ENCODE measurements at regions not wholly inside any gene's neighbourhood (a gene's known extent, or its start where the extent isn't known, plus 50 kb on each side); places are given as distances from the start of the nearest gene placed in this dataset.
A peak's percentile ranks its signal among the peaks of the same experiment; 100 is the strongest.

DNA sequence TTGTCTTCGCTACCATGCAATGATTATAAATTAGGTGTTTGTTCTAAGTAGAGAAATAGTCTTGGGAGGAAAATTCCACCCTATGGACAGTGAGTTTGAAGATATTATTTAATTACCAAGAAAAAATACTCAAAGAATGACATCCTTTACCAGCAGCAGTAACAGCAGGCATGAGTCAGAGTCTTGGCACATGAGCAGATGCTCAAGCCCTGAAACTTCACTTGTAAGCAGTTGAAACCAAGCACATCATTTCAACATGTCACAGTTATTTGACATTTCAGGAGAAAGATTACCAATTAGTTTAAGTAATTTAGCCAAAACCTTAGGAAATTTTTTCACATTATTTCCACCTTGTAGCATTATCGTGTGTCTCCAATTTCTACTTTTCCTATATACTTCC is 99.2 kb downstream of the C12orf50 start:
- peak; percentile 91 for DNase-seq

DNA sequence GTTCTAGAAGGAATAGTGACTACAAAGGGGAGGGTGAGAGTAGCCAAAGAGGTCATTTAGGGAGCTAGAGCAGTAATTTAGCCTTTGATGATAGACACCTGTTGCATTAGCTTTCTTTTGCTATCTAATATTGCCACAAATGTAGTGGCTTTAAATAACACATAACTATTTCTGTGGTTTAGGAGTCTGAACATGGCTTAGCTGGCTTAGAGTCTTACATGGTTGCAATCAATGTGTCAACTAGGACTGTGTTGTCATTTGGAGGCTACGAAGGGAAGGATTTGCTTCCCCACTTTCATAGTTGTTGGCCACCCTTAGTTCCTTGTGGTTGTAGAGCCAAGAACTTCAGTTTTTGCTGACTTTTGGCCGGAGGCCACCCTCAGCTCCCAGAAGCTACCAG is 99.9 kb downstream of the C12orf50 start:
- peak; percentile 16 for DNase-seq

DNA sequence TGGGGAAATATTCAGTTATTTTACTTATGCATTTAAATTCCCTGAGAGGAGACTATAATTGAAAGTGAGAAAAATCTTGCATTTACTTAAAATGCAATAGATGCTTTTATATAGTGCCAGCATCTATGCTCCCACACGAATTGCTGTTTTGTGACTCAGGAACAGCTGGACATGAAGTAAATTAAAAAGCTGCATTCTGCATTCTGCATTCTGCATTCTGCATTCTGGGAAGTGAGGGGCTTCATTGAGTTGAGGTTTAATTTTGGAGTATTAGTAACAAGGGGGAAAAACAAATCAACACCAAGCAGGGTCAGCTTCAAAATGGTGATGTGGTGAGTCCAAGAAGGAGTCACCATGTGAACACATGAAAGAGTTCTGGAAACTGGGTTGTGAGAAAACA is 101.2 kb downstream of the C12orf50 start:
- no peak for DNase-seq

DNA sequence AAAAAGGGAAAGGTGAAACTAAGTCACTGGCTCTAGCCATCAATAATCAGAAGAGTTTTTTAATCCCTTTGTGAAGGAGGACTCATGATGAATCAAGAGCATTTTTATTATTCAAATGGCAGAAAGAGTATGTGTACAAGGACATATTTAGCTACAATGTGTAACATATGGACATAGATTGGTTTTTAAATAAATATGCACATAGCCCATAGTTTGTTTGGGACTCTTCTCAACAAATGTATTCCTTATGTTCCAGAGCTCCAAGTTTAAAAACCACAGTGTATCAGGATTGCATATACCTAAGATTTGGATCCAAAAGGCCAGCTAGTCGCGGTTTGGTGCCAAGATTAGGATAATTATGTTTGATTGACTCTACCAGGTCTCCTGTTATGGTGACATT is 104.2 kb downstream of the C12orf50 start:
- DNase-seq, result peak; percentile 91

DNA sequence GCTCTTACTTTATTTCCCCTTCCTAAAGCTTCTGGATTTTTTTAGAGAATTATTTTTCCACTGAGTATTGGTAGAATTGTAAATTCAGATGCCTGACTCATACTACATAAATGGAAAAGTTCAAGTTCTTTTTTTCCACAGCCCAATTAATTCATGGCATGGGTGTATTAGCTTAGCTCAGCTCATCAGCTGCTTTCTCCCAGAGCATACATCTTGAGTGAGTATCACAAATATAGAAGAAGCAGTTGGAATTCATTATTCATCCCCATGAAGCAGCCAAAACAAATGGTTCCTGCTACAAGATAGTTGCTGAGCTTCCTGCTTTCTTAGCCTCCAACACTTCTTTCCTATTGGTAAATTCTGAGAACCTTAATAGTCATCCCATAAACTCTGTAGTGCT is 105.1 kb downstream of the C12orf50 start:
- DNase-seq, result peak; percentile 42

DNA sequence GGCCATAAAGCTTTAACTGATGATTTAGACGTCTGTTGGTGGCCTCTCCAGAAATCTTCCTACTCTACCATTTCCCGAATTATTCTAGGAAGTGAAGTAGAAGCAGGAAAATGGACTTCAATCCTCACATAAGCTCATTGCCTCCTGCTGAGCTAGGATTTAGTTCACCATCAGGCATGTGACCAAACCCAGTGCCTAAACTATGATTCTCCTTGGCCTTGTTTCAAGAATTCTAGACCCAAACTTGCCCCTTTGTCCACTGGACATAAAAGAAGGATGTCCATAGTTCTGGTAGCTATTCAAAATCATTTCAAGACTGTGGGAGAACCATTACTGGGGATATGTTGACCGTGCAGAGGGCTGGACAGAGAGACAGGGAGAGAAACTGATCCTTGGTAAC is 105.8 kb downstream of the C12orf50 start:
- DNase-seq, result no peak

DNA sequence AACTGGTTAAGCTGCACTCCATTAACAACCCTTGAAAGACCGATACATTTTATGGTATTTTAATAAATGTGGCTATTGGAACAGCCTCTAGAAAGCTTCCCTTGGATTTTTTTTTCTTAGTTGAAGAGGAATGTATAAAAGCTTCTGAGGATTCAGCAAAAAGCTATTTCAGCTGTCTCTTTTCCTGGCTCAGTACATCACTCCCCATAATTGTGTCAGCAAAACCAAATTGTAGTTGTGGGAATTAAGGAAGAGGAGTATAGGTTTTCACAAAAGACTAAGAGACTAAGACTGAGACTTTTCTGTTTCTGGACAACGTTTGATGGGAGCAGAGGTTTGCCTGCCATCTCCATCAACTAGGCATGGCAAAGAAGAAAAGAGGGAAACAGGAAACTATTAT is 106.5 kb downstream of the C12orf50 start:
- no peak for DNase-seq

DNA sequence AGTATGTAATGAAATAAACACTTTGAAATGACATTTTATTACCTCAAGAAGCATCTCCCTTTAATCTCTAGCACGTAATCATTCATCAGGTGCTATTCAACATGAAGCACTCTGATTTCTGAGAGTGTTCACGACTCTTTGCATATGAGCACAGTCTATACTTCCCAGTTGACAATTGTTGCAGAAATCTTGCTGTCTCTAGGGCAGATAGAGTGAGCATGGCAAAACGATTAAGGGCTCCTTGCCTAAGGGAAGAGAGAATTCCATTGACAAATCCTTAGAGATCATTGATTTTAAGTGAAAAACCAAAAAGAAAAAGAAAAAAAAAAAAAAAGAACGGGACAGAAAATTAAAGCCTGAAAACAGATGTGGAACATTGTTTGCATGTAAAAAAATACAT is 107.6 kb downstream of the C12orf50 start:
- no peak for DNase-seq

DNA sequence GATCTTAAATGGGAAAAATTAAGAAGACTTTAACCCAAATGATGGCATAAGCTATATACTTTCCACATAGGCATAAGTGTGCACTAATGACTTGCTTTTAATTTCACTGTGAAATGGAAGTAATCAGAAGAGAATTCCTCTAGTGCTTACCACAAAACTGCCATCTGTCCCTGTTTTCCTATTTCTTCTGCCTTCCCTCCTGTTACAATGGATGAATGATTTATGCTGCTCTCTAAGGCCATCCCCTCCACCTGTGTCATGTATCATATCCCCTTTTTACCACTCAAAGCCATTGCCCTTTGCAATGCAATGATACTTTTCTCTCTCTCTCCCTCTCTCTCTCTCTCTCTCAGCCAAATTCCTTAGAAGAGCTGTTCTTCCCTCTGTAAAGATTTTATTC is 109.1 kb downstream of the C12orf50 start:
- peak; percentile 88 for DNase-seq

DNA sequence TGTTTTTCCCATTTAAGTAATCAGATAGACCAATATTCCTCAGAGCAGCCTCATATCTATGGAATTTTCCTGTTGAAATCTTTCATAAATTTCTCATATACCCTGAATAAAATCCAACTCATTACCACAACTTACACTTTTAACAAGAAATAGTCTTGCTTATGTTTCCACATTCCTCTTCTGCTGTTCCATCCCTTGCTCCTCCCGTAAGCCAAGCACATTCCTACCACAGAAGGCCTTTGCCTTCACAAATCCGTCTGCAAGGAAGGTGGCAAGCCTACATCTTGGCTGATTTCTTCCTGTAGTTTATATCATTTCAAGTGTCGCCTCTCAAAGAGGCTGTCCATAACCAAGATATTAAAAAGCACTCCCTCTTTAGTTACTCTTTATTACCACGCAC is 127.7 kb downstream of the C12orf50 start:
- DNase-seq, result no peak

DNA sequence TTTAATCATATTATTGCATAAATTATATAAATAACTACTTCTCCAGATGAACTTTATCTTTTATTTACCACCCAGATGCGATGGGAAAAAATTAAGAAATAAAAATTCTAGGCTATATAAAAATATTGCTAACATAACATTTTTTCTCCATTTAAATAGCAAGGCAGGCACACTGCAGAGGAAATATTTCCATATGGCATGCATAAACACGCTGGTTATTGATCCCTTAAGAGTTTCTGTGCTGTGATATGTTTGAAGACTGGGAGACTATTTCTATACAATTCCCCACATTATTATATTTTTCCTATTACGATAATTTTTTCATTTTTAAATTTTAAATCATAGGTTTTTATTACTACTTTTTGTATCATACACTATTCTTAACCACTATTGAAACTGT is 131.5 kb downstream of the C12orf50 start:
- no peak for DNase-seq

DNA sequence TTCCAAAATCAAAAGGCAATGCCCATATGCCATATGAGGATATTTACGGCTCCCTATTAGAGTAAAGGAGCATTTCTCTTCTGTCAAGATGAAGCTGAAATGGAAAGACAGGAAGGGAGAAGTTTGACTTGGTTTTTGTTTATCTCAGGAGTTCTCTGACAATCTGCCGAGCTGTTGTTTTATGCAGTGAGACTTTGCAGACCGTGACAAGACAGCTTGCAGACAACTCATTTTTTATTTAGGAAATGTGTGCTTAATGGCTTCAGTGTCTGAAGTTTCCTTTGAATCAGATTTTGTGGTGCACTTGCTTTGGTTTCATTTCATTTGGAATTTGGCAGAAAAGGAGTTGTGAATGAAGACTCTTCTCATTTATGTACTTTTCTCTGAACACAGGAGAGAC is 145.4 kb downstream of the C12orf50 start:
- DNase-seq, result peak; percentile 20

DNA sequence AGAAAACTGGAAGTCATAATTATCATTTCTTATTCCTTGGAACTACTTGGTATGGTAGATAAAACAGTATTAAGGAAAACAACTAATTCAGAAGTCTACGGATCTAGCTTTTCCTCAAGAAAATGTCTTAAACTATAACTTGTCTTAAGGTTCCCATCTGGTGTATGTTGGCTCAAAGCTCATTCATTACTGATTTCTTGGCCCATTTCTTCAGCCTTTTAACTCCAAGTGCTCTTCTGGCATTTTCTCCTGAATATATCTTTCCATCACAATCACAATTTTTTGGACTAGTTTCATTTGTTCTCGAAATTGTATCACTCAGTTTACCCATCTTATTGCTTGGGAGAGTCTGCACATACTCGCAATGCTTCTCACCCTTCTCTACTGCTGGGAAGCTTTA is 150.1 kb downstream of the C12orf50 start:
- no peak for DNase-seq

DNA sequence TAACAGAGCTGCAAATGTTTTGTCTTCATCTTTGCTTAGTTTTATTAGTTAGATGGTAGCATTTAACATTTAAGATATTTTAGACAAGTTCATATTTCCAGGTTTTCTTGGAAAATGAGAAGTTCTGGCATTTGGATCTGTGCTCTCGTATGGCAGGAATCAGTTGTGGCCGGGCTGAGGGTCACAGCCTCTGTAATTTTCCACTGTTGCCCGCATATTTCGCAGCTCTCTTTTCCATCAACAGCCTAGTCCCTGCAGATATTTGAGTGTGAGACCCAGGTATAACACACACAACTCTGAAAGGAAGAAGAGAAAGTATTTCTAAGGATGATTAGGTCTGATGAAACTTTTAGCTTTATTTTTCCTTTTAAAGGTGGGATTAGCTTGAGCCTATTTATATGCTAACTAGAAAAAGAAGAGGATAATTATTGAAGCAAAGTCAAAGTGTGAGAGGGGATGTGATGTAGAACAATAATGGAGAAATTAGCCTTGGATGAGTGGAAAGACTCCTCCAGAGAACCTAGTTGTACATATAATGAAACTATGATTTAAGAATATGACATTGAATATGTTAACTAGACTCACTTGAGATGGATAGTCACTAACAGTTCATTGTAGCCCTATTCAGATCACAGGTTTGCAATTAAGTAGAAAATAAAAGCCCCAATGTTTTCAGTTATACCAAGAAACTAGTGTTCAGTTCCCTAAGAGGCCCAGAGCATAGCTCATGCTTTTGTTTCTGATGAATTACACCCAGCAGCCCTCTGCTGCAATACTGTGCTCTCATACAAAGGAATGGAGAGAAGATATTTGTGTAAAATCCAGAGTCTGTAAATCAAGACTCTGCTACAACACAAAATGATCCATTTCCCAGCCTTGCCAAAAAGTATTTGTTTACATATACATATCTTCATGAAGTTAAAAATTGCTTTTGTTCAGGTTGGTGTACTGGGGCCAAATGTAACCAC is 158.4 kb downstream of the C12orf50 start:
- DNase-seq, result no peak

DNA sequence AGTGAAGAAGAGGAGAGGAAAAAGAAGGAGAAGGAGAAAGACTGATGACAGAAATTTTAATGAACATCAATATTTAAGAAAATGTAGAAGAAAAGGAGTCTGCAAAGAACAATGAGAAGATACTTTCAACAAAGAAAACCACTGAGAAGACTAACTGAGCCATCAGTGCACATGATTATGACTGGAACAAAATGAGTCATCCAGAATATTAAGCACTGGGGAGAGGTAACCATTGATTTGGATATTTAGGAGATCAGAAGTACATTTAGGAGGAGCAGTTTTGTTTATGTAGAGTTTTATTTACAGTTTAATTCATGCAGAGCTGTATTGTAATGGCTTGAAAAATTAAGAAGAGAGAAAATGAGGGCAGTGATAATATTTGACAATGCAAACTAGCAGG is 159.1 kb downstream of the C12orf50 start:
- DNase-seq, result no peak

DNA sequence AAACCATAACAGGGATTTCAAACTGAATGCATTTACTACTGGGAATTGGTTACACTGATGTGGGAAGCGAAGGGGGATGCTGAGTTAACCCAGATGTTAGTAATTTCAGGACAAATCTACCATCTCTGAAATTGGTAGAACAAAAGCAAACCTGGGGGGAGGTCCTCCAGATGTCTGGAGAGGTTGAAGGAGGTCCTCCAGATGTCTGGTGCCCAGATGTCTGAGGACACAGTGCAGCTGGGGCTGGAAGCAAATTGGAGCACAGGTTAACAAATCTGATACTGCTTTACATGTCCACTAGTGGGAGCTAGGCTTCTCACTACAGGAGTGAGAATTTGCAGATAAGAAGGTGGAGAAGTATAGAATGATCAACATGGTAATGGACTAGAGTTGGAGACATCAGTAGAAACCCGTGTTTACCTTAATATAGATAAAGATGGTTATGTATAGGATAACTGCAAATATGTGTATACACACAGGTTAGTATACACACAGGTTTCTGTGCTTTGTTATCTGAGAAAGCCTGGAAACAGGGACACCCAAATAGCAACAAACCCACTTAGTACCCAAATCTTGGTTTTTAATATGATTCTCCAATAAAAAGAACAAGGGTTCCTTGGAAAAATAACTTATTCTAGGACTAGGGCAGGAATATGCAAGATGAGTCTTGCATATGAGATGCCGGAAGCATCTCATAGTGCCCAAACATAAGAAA is 162.5 kb downstream of the C12orf50 start:
- no peak for DNase-seq

DNA sequence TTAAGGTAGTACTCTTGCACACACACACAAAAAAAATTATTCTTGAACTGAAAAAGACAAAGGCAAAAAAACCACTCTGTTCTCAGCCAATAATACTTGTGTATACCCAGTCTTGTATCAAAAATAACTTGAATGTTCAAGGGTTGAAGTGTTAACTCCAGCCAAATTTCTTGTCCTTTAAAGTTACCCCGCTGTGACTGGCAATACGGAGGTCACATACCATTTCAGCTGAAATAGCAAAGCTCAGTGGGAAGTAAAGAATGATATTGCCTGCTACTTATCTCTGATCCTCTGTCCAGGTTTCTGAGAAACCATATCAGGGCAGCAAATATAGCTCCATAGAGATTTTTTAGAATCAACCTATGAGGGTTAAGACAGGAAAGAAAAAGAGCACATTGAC is 167.4 kb downstream of the C12orf50 start:
- DNase-seq, result no peak

DNA sequence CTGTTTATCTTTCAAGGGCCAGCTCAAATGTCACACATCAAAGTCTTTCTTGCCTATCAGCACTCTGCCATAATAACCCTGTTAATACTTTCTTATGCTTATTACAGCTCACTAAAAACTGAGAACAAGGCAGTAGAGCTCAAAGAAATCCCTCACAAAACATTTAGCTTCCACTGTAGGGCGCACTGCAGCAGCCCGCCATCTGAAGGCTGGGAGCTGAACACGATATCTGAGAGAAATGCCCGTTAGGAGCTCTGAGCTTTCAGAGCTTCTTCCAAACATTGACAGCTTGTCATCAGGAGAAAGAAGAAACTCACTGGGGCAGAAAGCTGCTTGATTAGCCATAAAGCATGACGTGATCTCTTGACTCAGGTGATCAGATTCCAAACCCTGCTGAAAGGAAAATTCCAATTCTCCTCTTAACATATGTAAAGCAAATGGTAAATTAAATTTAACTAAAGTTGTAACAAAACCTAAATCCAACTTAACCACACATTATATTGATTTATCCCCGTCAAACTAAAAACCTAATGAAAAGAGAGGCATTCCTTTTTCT is 175.7 kb downstream of the C12orf50 start:
- DNase-seq, result no peak

DNA sequence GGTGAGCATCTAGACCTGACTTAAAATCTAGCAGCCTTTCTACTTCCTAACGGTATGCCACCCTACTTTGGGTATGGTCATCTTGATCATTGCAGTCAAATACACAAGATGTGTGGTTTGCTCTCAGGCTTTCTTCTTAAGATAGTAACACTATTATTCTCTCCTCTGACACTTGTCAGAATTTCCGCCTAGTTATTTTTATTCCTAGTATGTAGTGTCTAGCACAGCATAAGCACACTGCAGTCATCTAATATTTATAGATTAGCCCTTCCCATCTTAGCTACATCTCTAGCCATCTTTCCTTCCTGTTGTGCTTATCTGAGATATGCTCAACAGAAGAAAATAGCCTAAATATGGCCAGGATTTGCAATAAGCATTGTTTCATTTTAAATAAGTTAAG is 180.1 kb downstream of the C12orf50 start:
- no peak for DNase-seq

DNA sequence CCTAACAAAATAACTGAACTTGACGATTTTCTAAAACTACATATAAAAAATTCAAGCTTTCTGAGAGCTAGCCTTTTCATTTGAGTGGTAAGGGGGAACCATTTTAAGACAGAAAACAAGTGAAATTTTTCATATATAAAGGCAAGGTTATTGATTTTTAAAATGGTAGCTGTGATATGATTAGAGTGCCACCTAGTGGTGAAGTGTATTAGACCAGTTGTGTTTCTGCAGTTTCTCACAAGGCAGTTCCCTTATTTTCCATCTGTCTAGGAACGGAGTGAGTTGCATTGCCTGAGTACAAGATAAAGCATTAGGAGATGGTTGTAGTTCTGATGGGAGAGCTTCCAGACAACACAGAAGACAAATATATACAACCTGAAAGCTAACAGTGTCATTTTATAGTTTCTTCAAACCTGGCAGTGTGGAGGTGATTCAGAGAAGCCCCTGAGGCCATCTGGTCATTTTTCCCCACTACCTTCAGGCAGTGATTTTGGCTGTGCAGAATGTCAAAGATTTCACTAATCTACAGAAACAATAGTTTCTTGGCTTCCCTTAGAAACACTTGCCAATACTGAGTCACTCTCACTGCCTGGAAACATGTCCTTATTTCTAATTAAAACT is 180.8 kb downstream of the C12orf50 start:
- peak; percentile 74 for DNase-seq

DNA sequence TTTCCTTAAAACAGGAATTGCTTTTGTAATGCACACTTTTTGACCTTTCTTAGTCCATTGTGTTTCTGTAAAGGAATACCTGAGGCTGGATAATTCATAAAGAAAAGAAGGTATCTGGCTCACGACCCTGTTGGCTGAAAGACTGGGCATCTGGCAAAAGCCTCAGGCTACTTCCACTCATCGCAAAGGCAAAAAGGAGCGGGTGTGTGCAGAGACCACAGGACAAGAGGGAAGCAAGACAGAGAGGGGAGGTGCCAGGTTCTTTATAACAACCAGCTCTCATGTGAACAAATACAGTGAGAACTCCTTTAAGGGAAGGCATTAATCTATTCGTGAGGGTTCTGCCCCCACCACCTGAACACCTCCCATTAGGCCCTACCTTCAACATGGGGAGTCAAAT is 182.1 kb downstream of the C12orf50 start:
- no peak for DNase-seq

DNA sequence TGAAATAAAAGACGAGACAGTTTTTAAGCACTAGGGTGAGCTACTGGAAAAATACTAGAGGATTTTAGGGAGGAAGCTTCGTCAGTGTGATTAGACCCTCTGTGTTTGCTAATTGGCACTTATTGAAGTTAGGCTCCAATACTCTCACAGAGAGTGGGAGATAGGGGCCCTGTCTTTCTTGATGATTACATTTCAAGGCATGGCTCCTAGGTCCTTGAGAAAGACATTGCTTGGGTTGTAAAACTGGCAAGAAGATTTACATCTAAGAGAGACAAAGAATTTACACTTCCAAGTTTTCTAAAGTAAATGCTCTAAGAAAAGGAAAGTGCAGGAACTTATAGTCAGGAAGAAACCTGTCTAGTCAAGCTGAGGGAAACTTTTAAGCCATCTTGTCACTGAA is 183.2 kb downstream of the C12orf50 start:
- DNase-seq, result no peak

DNA sequence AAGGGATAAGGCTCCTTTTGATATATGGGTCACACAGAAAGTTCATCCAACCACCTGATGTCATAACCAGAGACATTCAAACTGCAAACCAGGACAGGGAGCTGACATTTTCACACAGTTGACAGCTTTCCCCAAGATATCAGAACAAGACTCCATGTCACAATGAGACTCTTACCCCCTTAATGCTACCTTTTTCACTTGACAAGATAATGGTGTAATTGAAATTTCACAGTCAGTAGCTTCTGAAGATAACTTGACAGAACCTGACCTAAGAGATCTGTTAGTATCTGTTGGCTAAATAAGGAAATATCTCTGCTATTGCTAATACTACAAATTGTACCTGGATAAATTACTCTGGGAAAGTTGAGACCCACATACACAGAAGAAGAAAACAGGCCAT is 187.3 kb downstream of the C12orf50 start:
- DNase-seq, result no peak

DNA sequence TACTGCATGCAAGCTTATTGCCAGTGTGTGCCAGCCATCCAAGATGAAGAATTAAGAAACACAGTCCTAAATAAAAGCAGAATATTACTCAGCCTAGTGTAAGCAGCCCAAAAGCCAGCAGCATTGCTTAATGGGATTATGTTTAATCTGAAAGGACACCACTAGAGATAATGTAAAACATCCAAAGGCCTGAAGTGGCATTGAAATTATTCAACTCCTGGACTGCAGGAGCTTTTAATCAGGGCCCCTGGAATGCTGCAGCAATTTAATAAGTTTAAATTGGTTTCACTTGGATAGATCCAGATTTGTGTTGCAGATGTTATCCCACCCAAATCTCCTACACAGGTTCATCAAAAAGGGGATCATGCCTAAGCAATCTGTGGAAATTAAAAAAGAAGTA is 193.0 kb downstream of the C12orf50 start:
- DNase-seq, result no peak

Data from NCI-H446 treated with DMSO at 0.1 percent for 48 hours (cell line).